Psoas muscle (tissue), 7 donors: ENCODE measurements at regions not wholly inside any gene's neighbourhood (a gene's known extent, or its start where the extent isn't known, plus 50 kb on each side); places are given as distances from the start of the nearest gene placed in this dataset.

ENCODE experiments used
- ATAC-seq, 4 donors: fragments of 200-7000 bp; cut with Tn5 transposase; one replicate each; pipeline ENCODE4 v1.9.1; 2020; ENCODE audit warnings: moderate library complexity in 3 of 4, mild to moderate bottlenecking in 2 of 4
- DNase-seq, 2 donors: peaks; one replicate each; pipeline ENCODE4 v3.0.0-alpha.2; 2020
- H3K27ac ChIP-seq: fragments of 200-600 bp; one replicate; pipeline ENCODE4 v1.8.0; 2022
- H3K27me3 ChIP-seq, 3 donors: fragments of 200-600 bp in 1 of 3; one replicate each; pipeline versions ENCODE4 v1.6.1 to v1.8.0; 2013 to 2022; ENCODE audit warnings: low read length in 2 of 3, mild to moderate bottlenecking in 2 of 3, moderate library complexity in 1 of 3; ENCODE audit not compliant: insufficient read depth in 3 of 3
- H3K36me3 ChIP-seq, 2 donors: fragments of 200-600 bp in 1 of 2; one replicate each; pipeline versions ENCODE4 v1.6.1 to v1.8.0; 2013 to 2022; ENCODE audit warnings: low read depth in 1 of 2, mild to moderate bottlenecking in 1 of 2, moderate library complexity in 1 of 2; ENCODE audit not compliant: insufficient read depth in 1 of 2
- H3K4me1 ChIP-seq: fragments of 200-600 bp; one replicate; pipeline ENCODE4 v1.8.0; 2022
- H3K4me3 ChIP-seq: fragments of 200-600 bp; one replicate; pipeline ENCODE4 v1.8.0; 2022; ENCODE audit warnings: mild to moderate bottlenecking
- H3K9me3 ChIP-seq: fragments of 200-600 bp; one replicate; pipeline ENCODE4 v1.8.0; 2022
- WGBS, 3 donors: extraction: QIAGEN DNeasy Blood & Tissue Kit; methylation state at CpG; one replicate each; pipeline versions ENCODE4 v1.1.6 to v1.1.7; 2013; 5-methylcytosine and 5-hydroxymethylcytosine counted together
- intact Hi-C, 2 donors: fragments of 100-400 bp; cut with DNase I; formaldehyde crosslinking; loops; one replicate each; pipeline versions ENCODE4 v1.11.0 to v1.14.2; 2022
- TF ChIP-seq, protein P1 (sequence below): fragments of 200-600 bp; IDR thresholded peaks from one replicate; pipeline ENCODE4 v1.8.0; 2022; ENCODE audit warnings: antibody characterized with exemption
- donor health status: healthy with polysubstance abuse.
- donor health status: DM: no; HTN: no; CAD: no; lungs with moderate emphysema.
- donor health status: Bipolar disorder and iron deficiency.
- donor health status: healthy.
- donor health status: DM: yes; HTN: yes; CAD: no.
- donor health status: DM: no; HTN: no; CAD: no.
- donor health status: DM: yes; HTN: yes; CAD: no.

DNA sequence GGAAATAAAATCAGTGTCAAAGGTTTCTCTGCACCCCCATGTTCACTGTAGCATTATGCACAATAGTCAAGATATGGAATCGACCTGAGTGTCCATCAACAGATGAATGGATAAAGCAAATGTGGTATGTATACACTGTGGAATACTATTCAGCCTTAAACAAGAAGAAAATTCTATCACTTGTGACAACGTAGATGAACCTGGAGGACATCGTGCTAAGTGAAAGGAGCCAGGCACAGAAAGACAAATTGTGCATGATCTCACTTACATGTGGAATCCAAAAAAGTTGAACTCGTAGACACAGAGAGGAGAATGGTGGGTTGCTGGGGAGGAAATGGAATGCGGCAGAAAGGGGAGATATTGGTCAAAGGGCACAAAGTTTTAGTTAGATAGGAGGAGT lies 136.3 kb upstream of the ESR1 start:
- Histone ChIP-seq H3K27ac (no peak overlapping the region), H3K4me3 (no peak overlapping the region), H3K27me3 (no peaks in the 10 kb centered on the region), H3K4me1 (peaks cover 3% of the 10 kb centered on the region), H3K36me3 (no peaks in the 10 kb centered on the region), H3K9me3 (no peaks in the 10 kb centered on the region)
- no peak for DNase-seq
- ATAC-seq, result no peak
- TF ChIP-seq, protein P1, sequence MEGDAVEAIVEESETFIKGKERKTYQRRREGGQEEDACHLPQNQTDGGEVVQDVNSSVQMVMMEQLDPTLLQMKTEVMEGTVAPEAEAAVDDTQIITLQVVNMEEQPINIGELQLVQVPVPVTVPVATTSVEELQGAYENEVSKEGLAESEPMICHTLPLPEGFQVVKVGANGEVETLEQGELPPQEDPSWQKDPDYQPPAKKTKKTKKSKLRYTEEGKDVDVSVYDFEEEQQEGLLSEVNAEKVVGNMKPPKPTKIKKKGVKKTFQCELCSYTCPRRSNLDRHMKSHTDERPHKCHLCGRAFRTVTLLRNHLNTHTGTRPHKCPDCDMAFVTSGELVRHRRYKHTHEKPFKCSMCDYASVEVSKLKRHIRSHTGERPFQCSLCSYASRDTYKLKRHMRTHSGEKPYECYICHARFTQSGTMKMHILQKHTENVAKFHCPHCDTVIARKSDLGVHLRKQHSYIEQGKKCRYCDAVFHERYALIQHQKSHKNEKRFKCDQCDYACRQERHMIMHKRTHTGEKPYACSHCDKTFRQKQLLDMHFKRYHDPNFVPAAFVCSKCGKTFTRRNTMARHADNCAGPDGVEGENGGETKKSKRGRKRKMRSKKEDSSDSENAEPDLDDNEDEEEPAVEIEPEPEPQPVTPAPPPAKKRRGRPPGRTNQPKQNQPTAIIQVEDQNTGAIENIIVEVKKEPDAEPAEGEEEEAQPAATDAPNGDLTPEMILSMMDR, result no peak
- WGBS, 3 donors, result 86 to 93% (median 92%) methylated on average over 5 of the region's 5 CpGs
- intact Hi-C loops, result no loop called here

DNA sequence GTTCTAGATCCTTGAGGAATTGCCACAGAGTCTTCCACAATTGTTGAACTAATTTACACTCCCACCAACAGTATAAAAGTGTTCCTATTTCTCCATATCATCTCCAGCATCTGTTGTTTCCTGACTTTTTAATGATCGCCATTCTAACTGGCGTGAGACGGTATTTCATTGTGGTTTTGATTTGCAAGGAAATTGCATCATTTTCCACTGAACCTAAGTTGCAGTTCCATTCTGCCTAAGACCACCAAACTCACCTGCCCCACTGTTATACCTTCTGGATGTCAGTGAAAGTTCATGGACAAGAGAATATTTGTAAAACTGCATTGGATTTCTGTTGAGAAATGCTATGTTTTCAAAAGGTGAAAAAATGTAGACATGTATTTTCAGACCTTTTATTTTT lies 132.9 kb upstream of the ESR1 start:
- TF ChIP-seq, protein P1, result no peak
- H3K4me3 ChIP-seq, result no peak overlapping the region
- intact Hi-C loops, result no loop called here
- 89 to 93% (median 90%) methylated on average over 3 of the region's 3 CpGs for WGBS, 3 donors
- H3K27ac ChIP-seq, result no peak overlapping the region
- ATAC-seq (no peak), DNase-seq (no peak)
- no peaks in the 10 kb centered on the region for H3K27me3 ChIP-seq
- no peaks in the 10 kb centered on the region for H3K9me3 ChIP-seq
- no peaks in the 10 kb centered on the region for H3K36me3 ChIP-seq
- H3K4me1 ChIP-seq, result no peaks in the 10 kb centered on the region

DNA sequence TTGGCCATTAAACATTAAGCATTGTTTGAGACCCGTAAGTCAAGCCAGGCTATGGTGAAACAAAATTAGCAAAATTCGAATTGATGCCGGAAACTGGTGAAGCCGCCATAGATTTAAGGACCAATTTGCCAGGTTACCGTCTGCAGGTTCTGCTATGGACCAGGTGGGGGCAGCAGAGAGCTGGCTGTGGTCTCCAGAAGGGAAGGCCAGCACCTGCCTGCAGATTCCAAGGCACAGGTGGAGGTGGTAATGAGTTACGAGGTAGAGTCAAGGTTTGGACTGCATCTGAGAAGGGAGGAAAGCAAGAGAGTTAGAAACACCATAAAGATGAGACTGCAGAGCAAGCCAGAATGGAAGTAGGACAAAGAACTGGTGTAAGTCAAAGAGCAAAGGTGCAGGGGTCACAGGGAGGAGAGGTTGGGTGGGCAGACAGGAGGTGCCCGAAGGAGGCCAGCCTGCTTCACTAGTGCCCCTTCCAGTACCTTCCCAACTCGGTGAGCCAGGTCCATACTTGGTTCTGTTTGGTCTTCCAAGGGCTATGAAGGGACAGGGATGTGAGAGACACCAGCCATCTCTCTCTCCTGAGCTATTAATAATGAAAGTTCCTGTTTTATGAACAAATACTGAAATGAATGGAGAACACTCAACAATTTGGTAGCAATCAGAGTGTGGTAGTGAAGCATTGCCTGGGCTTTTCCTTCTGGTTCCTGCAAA lies 131.6 kb upstream of the ESR1 start:
- peak in 3 of 4 donors; percentile 54 to 73 (median 62) for ATAC-seq
- intact Hi-C loops, result loop anchor here in 1 of 2 donors (5.0 kb wide), 1 partner anchor 456 kb away; no protein-coding TSS in a partner anchor
- TF ChIP-seq, protein P1, result peak; percentile 77

DNA sequence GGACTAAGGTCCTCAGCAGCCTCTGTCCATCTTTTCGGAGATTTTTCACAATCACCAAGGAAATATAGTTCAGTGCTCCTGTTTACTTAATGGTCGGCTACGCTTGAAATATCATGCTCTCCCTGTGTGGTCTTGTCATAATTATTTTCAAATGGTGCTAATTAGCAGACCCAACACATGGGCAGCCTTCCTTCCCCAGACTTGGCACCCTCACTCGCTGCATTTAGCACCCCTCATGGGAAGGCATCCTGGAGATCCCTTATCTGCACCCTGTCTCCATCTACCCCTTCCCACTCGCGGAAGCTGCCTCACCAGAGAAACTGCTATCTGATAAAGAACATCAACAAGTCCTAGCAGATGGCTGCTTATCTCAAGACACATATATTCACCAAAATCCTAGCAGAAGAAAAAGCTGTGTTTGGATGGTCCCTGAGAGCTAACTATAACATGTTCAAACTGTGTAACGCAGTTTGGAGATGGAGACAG lies 131.0 kb upstream of the ESR1 start:
- Histone ChIP-seq H3K27ac (no peak overlapping the region), H3K4me3 (no peak overlapping the region), H3K27me3 (no peaks in the 10 kb centered on the region), H3K36me3 (no peaks in the 10 kb centered on the region), H3K9me3 (no peaks in the 10 kb centered on the region), H3K4me1 (peaks cover 8% of the 10 kb centered on the region)
- ATAC-seq (no peak), DNase-seq (no peak)
- TF ChIP-seq, protein P1, result no peak
- intact Hi-C loops, result loop anchor here in 1 of 2 donors (5.0 kb wide), 1 partner anchor 456 kb away; no protein-coding TSS in a partner anchor
- 80 to 86% (median 84%) methylated on average over 7 of the region's 7 CpGs for WGBS, 3 donors

More for the DNA sequence above, 131.6 kb upstream of the ESR1 start:
- Histone ChIP-seq H3K27ac (no peak overlapping the region), H3K9me3 (no peaks in the 10 kb centered on the region), H3K27me3 (no peaks in the 10 kb centered on the region), H3K4me1 (peaks cover 2% of the 10 kb centered on the region), H3K4me3 (no peak overlapping the region), H3K36me3 (no peaks in the 10 kb centered on the region)
- WGBS, 3 donors, result 39 to 44% (median 41%) methylated on average over 8 of the region's 8 CpGs
- no peak for DNase-seq
